ENCODE measurements at regions not wholly inside any gene's neighbourhood (a gene's known extent, or its start where the extent isn't known, plus 50 kb on each side); places are given as distances from the start of the nearest gene placed in this dataset.

DNA sequence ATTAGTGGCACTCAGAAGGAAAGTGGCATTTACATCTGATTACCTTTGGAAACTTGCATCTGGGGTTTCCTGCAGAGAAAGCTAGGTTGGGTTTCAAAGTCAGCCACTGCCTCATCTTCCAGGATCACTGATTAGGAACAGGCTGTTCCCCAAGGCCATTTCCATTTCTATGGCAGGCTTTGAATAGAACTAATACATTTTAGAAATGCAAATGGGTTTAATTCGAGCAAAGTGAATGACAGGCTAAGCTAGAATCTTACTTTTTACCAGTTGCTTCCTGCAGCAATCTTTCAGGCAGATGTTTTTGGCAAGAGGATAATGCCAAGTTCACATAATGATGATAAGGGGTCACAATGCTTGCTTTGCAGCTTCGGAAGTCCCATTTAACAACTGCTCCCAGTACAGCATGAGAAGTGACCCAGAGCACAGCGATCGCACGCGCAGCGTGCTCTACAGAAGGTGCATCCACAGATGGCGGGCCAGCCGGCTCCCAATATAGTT lies 336.7 kb downstream of the LPIN1 start:
- TF ChIP-seq, protein P1, sequence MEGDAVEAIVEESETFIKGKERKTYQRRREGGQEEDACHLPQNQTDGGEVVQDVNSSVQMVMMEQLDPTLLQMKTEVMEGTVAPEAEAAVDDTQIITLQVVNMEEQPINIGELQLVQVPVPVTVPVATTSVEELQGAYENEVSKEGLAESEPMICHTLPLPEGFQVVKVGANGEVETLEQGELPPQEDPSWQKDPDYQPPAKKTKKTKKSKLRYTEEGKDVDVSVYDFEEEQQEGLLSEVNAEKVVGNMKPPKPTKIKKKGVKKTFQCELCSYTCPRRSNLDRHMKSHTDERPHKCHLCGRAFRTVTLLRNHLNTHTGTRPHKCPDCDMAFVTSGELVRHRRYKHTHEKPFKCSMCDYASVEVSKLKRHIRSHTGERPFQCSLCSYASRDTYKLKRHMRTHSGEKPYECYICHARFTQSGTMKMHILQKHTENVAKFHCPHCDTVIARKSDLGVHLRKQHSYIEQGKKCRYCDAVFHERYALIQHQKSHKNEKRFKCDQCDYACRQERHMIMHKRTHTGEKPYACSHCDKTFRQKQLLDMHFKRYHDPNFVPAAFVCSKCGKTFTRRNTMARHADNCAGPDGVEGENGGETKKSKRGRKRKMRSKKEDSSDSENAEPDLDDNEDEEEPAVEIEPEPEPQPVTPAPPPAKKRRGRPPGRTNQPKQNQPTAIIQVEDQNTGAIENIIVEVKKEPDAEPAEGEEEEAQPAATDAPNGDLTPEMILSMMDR (IDR thresholded peaks at IDR 0.05) = no peak
- TF ChIP-seq ZFX (IDR thresholded peaks at IDR 0.05; ENCODE audit: borderline replicate concordance) = no peak

All from 22Rv1 (cell line).